Lower lobe of right lung (tissue), 2 donors: ENCODE measurements at regions not wholly inside any gene's neighbourhood (a gene's known extent, or its start where the extent isn't known, plus 50 kb on each side); places are given as distances from the start of the nearest gene placed in this dataset.

Experiments used
- ATAC-seq, 2 donors: fragments of 200-7000 bp; cut with Tn5 transposase; one replicate each; pipeline ENCODE4 v1.9.1; 2020 to 2022; ENCODE audit warnings: mild to moderate bottlenecking in 2 of 2, moderate library complexity in 2 of 2
- DNase-seq: peaks from one replicate; pipeline ENCODE4 v3.0.0-alpha.2; 2020
- H3K27ac ChIP-seq: fragments of 200-600 bp; one replicate; pipeline ENCODE4 v1.8.0; 2022
- H3K27me3 ChIP-seq: fragments of 200-600 bp; one replicate; pipeline ENCODE4 v1.8.0; 2022; ENCODE audit warnings: low read depth
- H3K36me3 ChIP-seq: fragments of 200-600 bp; one replicate; pipeline ENCODE4 v1.8.0; 2022; ENCODE audit warnings: mild to moderate bottlenecking
- H3K4me1 ChIP-seq: fragments of 200-600 bp; one replicate; pipeline ENCODE4 v1.8.0; 2022
- H3K4me3 ChIP-seq: fragments of 200-600 bp; one replicate; pipeline ENCODE4 v1.8.0; 2022; ENCODE audit warnings: mild to moderate bottlenecking
- H3K9me3 ChIP-seq: fragments of 200-600 bp; one replicate; pipeline ENCODE4 v1.8.0; 2022
- CTCF ChIP-seq: fragments of 200-600 bp; IDR thresholded peaks from one replicate; pipeline ENCODE4 v1.8.0; 2022; ENCODE audit warnings: antibody characterized with exemption, mild to moderate bottlenecking
- intact Hi-C: fragments of 100-400 bp; cut with DNase I; formaldehyde crosslinking; loops from one replicate; pipeline ENCODE4 v1.11.0; 2022
- donor health status: DM: no; HTN: yes; CAD: no; lungs with severe emphysema.

GRCh38 chr3:194805546-194805945 lies 119.9 kb downstream of the FAM43A start:
- no peak for DNase-seq
- no peaks in the 10 kb centered on the region for H3K4me1 ChIP-seq
- TF ChIP-seq CTCF = no peak
- ATAC-seq = no peak
- H3K4me3 ChIP-seq = no peak overlapping the region
- no peaks in the 10 kb centered on the region for H3K27me3 ChIP-seq
- no peaks in the 10 kb centered on the region for H3K36me3 ChIP-seq
- no peaks in the 10 kb centered on the region for H3K9me3 ChIP-seq
- intact Hi-C loops = no loop called here
- no peak overlapping the region for H3K27ac ChIP-seq

GRCh38 chr3:194806991-194807630 lies 121.4 kb downstream of the FAM43A start:
- Histone ChIP-seq H3K36me3 (no peaks in the 10 kb centered on the region), H3K27ac (no peak overlapping the region), H3K4me1 (no peaks in the 10 kb centered on the region), H3K4me3 (no peak overlapping the region), H3K27me3 (no peaks in the 10 kb centered on the region), H3K9me3 (no peaks in the 10 kb centered on the region)
- DNase-seq (no peak), ATAC-seq (no peak)
- no peak for TF ChIP-seq CTCF
- intact Hi-C loops = no loop called here

GRCh38 chr3:194808640-194809097 lies 123.0 kb downstream of the FAM43A start:
- no peaks in the 10 kb centered on the region for H3K36me3 ChIP-seq
- H3K27me3 ChIP-seq = no peaks in the 10 kb centered on the region
- H3K4me3 ChIP-seq = no peak overlapping the region
- DNase-seq (no peak), ATAC-seq (no peak)
- no peaks in the 10 kb centered on the region for H3K4me1 ChIP-seq
- TF ChIP-seq CTCF = no peak
- no peaks in the 10 kb centered on the region for H3K9me3 ChIP-seq
- H3K27ac ChIP-seq = no peak overlapping the region
- intact Hi-C loops = no loop called here

GRCh38 chr3:194809382-194809781 lies 123.7 kb downstream of the FAM43A start:
- Histone ChIP-seq H3K4me1 (no peaks in the 10 kb centered on the region), H3K36me3 (no peaks in the 10 kb centered on the region), H3K27ac (no peak overlapping the region), H3K27me3 (no peaks in the 10 kb centered on the region), H3K9me3 (no peaks in the 10 kb centered on the region), H3K4me3 (no peak overlapping the region)
- ATAC-seq (no peak), DNase-seq (no peak)
- intact Hi-C loops = no loop called here
- TF ChIP-seq CTCF = no peak

GRCh38 chr3:194810076-194810475 lies 124.4 kb downstream of the FAM43A start:
- TF ChIP-seq CTCF = no peak
- DNase-seq (no peak), ATAC-seq (no peak)
- Histone ChIP-seq H3K4me1 (no peaks in the 10 kb centered on the region), H3K9me3 (no peaks in the 10 kb centered on the region), H3K27ac (no peak overlapping the region), H3K36me3 (no peaks in the 10 kb centered on the region), H3K27me3 (no peaks in the 10 kb centered on the region), H3K4me3 (no peak overlapping the region)
- intact Hi-C loops = no loop called here

GRCh38 chr3:194811118-194811517 lies 125.4 kb downstream of the FAM43A start:
- Histone ChIP-seq H3K9me3 (no peaks in the 10 kb centered on the region), H3K4me1 (no peaks in the 10 kb centered on the region), H3K27ac (no peak overlapping the region), H3K36me3 (no peaks in the 10 kb centered on the region), H3K4me3 (no peak overlapping the region), H3K27me3 (no peaks in the 10 kb centered on the region)
- ATAC-seq (no peak), DNase-seq (no peak)
- intact Hi-C loops = no loop called here
- no peak for TF ChIP-seq CTCF
